GM23338 (cell line): ENCODE measurements at regions not wholly inside any gene's neighbourhood (a gene's known extent, or its start where the extent isn't known, plus 50 kb on each side); places are given as distances from the start of the nearest gene placed in this dataset.
"Not testable (repeated sequence)": the region's sequence is repeated elsewhere in the genome, so short reads cannot be mapped to it uniquely, and the experiment has no call there.

ENCODE experiments used
- ATAC-seq: fragments of 200-7000 bp; cut with Tn5 transposase; 3 replicates; pipeline ENCODE4 v1.9.1; 2020
- DNase-seq: peaks from one replicate; pipeline ENCODE4 v3.0.0-alpha.2; 2015; ENCODE audit warnings: low spot score
- H2AFZ ChIP-seq: fragments of 200-600 bp; sonication (generic); 2 replicates; pipeline ENCODE4 v1.8.0; 2016; ENCODE audit warnings: antibody characterized with exemption, mild to moderate bottlenecking, moderate library complexity
- H3F3A ChIP-seq: fragments of 200-600 bp; sonication (generic); replicated peaks from 2 replicates; pipeline ENCODE4 v1.8.0; 2017; ENCODE audit warnings: antibody characterized with exemption, mixed run types, low read depth
- H3K27ac ChIP-seq: fragments of 200-600 bp; sonication (generic); 2 replicates; pipeline ENCODE4 v1.6.1; 2016; ENCODE audit warnings: low read depth
- H3K27me3 ChIP-seq: fragments of 200-600 bp; sonication (generic); 2 replicates; pipeline ENCODE4 v1.8.0; 2016; ENCODE audit warnings: mild to moderate bottlenecking, mixed run types, moderate library complexity; ENCODE audit not compliant: insufficient read depth
- H3K36me3 ChIP-seq: fragments of 200-600 bp; sonication (generic); 2 replicates; pipeline ENCODE4 v1.8.0; 2016; ENCODE audit warnings: mild to moderate bottlenecking; ENCODE audit not compliant: insufficient read depth
- H3K4me1 ChIP-seq: fragments of 200-600 bp; sonication (generic); 2 replicates; pipeline ENCODE4 v1.8.0; 2016; ENCODE audit warnings: mild to moderate bottlenecking, moderate library complexity; ENCODE audit not compliant: insufficient read depth
- H3K4me2 ChIP-seq: fragments of 200-600 bp; sonication (generic); 2 replicates; pipeline ENCODE4 v1.7.1; 2017; ENCODE audit warnings: mixed run types
- H3K4me3 ChIP-seq: fragments of 200-600 bp; sonication (generic); 2 replicates; pipeline ENCODE4 v1.6.1; 2016; ENCODE audit warnings: mixed run types
- H3K79me2 ChIP-seq: fragments of 200-600 bp; sonication (generic); replicated peaks from 2 replicates; pipeline ENCODE4 v1.8.0; 2017; ENCODE audit warnings: mild to moderate bottlenecking; ENCODE audit not compliant: insufficient read depth
- H3K9me2 ChIP-seq: fragments of 200-600 bp; sonication (generic); 2 replicates; pipeline ENCODE4 v1.8.0; 2017; ENCODE audit not compliant: insufficient read depth
- H4K20me1 ChIP-seq: fragments of 200-600 bp; sonication (generic); replicated peaks from 2 replicates; pipeline ENCODE4 v1.8.0; 2017; ENCODE audit warnings: mild to moderate bottlenecking; ENCODE audit not compliant: insufficient read depth
- H3K27ac Mint-ChIP-seq: 2 replicates; pipeline ENCODE4 v1.8.0; 2020; ENCODE audit warnings: inconsistent platforms, mild to moderate bottlenecking, moderate library complexity, mixed read lengths
- H3K27me3 Mint-ChIP-seq: 3 replicates; pipeline ENCODE4 v1.8.0; 2022; ENCODE audit warnings: low read depth, mild to moderate bottlenecking, moderate library complexity, mixed read lengths, inconsistent platforms; ENCODE audit not compliant: insufficient read depth, poor library complexity
- H3K36me3 Mint-ChIP-seq: 3 replicates; pipeline ENCODE4 v1.8.0; 2021; ENCODE audit warnings: low read depth, mild to moderate bottlenecking, inconsistent platforms, moderate library complexity, mixed read lengths
- H3K4me1 Mint-ChIP-seq: 3 replicates; pipeline ENCODE4 v1.8.0; 2020; ENCODE audit warnings: mild to moderate bottlenecking, inconsistent platforms, mixed read lengths
- H3K4me3 Mint-ChIP-seq: 3 replicates; pipeline ENCODE4 v1.8.0; 2021; ENCODE audit warnings: moderate library complexity, mild to moderate bottlenecking, inconsistent platforms, mixed read lengths
- H3K9me3 Mint-ChIP-seq: 3 replicates; pipeline ENCODE4 v1.8.0; 2020; ENCODE audit warnings: moderate library complexity, mild to moderate bottlenecking, inconsistent platforms, mixed read lengths

DNA sequence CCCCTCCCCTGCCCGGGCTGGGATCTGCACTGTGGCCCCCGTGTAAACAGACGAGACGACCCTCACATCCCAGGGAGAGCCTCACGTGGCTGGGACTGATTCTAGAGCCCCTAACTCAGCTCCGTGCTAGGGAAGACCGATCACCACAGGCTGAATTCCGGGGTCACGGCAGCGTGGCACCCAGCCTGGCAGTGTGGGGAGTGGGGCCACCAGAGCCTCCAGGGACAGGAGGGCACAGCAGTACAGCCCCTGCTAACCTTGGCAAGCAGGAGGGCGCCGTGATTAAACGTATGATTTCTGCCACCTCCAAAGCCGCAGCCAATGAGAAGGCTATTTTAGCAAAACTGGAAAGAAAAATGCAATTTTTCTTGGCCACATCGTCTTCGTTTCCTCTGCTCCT lies 188.3 kb downstream of the NPIPB11 start:
- H3K79me2 ChIP-seq, H3K27me3 ChIP-seq, H3K9me2 ChIP-seq, H4K20me1 ChIP-seq, H3K36me3 Mint-ChIP-seq, H3K4me1 ChIP-seq, H2AFZ ChIP-seq, H3K4me2 ChIP-seq, H3K4me3 Mint-ChIP-seq, H3K36me3 ChIP-seq, H3K27ac ChIP-seq, H3K4me1 Mint-ChIP-seq, H3F3A ChIP-seq, H3K4me3 ChIP-seq, DNase-seq, H3K27me3 Mint-ChIP-seq, H3K27ac Mint-ChIP-seq, ATAC-seq: not testable (repeated sequence)
- peaks cover 15% of the 10 kb centered on the region for H3K9me3 Mint-ChIP-seq

DNA sequence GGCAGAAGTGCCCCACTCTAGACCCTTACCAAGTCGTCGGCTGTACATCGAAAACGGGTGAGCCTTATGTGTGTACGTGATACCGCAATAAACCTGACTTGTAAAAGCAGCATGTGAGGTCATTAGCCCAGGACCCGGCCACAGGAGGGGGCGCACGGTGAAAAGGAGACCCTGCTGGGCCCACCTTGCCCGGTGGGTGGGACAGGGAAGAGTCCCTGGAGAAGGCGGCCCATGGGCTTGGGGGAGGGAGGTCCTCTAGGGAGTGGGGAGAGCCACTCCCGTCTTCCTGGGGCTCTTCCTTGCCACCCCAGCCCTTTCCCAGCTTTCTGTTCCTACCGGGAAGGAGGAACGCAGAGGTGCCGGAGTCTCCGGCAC lies 188.8 kb downstream of the NPIPB11 start:
- H3K9me3 Mint-ChIP-seq: peaks cover 12% of the 10 kb centered on the region
- not testable (repeated sequence) for H3K27ac Mint-ChIP-seq, H3K27me3 Mint-ChIP-seq, H3K4me3 Mint-ChIP-seq, H3K27ac ChIP-seq, H3K36me3 ChIP-seq, H3K4me1 Mint-ChIP-seq, H3K4me2 ChIP-seq, H3K4me1 ChIP-seq, H4K20me1 ChIP-seq, H2AFZ ChIP-seq, H3F3A ChIP-seq, ATAC-seq, H3K27me3 ChIP-seq, H3K79me2 ChIP-seq, H3K4me3 ChIP-seq, H3K36me3 Mint-ChIP-seq, H3K9me2 ChIP-seq, DNase-seq

DNA sequence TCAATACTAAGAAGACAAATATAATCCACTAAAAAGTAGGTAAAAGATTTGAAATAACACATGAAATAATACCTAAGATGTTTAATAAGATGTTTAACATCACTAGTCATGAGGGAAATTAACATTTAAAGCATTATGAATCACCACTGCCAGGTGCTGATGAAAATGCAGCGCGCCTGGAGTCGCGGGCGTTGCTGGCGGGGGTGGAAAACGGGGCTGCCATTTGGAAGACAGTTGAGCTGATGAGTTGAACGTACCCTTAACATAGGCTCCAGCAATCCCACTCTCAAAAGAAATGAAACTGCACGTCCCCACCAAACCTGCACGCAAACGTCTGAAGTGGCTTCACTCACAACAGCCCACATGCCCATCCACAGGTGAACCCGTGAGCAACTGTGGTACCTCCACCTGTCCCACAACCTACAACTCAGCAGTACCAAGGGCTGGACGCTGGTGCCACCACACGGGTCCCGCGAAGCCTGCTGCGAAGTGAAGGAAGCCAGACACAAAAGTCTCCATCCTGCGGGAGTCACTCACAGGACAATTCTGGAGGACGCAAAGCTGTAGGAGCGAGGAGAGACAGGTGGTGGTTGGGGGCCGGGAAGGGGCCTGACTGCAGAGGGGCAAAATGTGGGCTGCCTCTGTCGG lies 189.3 kb downstream of the NPIPB11 start:
- H3K9me2 ChIP-seq, H3K36me3 Mint-ChIP-seq, H3K27me3 Mint-ChIP-seq, H4K20me1 ChIP-seq, H3K27me3 ChIP-seq, H3K4me1 ChIP-seq, H2AFZ ChIP-seq, H3K4me3 ChIP-seq, DNase-seq, ATAC-seq, H3K27ac Mint-ChIP-seq, H3K27ac ChIP-seq, H3F3A ChIP-seq, H3K36me3 ChIP-seq, H3K4me1 Mint-ChIP-seq, H3K4me2 ChIP-seq, H3K79me2 ChIP-seq, H3K4me3 Mint-ChIP-seq: not testable (repeated sequence)
- H3K9me3 Mint-ChIP-seq: peaks cover 10% of the 10 kb centered on the region

DNA sequence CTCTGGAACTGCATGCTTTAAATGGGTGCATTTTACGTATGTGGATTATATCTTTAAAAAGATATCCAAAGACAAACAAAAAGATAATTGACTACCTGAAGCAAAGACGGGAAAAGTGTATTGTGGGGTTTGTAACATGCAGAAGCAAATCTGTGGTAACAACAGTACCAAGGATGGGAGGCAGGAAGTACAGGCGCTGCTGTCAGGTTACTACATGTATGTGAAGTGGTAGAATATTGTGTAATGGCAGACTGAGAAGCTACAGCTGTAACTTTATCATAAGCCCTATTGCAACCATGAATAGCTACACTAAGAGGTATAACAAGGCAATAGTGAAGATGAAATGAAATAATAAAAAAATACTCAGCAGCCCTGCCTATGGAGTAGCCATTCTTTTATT lies 192.7 kb downstream of the NPIPB11 start:
- H3K4me1 Mint-ChIP-seq, H3K36me3 ChIP-seq, H3F3A ChIP-seq, H4K20me1 ChIP-seq, H3K27ac ChIP-seq, H3K4me3 ChIP-seq, H3K27me3 ChIP-seq, H3K79me2 ChIP-seq, H3K9me2 ChIP-seq, H3K9me3 Mint-ChIP-seq, H3K4me2 ChIP-seq, ATAC-seq, H3K36me3 Mint-ChIP-seq, H3K27ac Mint-ChIP-seq, H3K4me3 Mint-ChIP-seq, DNase-seq, H3K27me3 Mint-ChIP-seq, H3K4me1 ChIP-seq, H2AFZ ChIP-seq: not testable (repeated sequence)

DNA sequence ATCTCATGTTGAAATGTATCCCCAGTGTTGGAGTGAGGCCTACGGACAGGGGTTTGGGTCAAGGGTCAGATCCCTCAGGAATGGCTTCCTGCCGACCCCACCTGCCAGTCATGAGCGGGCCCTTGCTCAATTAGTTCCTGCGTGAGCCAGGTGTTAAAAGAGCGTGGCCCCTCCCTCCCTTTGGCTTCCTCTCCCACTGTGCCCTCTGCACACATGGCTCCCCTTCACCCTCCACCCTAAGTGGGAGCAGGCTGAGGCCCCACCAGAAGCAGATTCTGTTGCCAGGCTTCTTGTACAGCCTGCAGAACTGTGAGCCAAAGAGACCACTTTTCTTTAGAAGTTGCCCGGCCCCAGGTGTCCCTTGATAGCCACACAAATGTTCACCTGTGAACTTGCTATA lies 193.3 kb downstream of the NPIPB11 start:
- not testable (repeated sequence) for H3K27me3 ChIP-seq, H2AFZ ChIP-seq, H3K4me3 Mint-ChIP-seq, H4K20me1 ChIP-seq, H3K4me1 ChIP-seq, H3K27me3 Mint-ChIP-seq, ATAC-seq, DNase-seq, H3K36me3 Mint-ChIP-seq, H3K4me1 Mint-ChIP-seq, H3K9me2 ChIP-seq, H3K36me3 ChIP-seq, H3K27ac Mint-ChIP-seq, H3K4me2 ChIP-seq, H3K79me2 ChIP-seq, H3F3A ChIP-seq, H3K27ac ChIP-seq, H3K9me3 Mint-ChIP-seq, H3K4me3 ChIP-seq

DNA sequence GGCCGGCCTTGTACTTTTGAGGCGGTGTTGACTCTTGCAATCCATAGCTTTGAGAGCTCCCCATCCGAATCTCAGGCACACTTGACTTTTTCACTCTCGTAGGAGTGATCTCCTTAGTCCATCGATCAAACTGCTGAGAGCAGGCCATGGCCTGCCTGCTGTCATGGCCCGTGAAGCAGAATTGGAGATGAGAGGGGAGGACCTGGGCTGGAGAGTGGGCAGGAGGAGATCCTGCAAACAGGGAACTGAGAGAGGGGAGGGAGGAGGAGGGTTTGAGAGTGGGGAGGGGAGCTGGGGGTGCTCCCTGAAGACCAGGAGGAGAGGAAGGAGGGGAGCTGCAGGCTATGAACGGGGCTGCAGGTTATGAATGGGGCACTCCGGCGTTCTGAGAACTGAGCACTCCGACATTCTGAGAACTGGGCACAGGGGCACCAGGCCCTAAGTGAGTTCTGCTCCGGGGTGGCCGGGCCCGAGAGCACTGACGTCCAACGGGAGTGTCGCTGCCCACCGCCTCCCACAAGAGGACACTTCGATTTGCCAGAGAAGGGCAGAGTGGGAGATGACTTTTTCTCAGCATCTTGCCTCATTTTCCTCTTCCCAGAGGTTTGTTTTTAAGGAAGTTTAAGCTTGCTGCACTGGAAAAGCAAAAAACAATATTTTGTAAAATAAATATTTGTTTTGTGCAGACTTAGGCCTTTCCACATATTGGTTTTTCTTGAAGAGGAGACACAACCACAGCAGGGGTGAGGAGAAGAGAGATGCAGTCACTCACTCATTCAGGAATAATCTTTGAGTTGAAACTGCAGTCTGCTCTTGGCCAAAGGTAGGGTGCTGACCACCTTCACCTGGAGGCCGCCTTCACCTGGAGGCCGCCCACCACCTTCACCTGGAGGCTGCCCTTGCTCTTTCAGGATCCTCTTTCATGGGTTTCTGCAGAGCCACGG lies 194.2 kb downstream of the NPIPB11 start:
- H3K9me2 ChIP-seq, H3K9me3 Mint-ChIP-seq, H3K4me3 Mint-ChIP-seq, DNase-seq, H3K27me3 Mint-ChIP-seq, ATAC-seq, H3K27ac Mint-ChIP-seq, H3K27me3 ChIP-seq, H2AFZ ChIP-seq, H3K36me3 ChIP-seq, H3K4me1 Mint-ChIP-seq, H3K27ac ChIP-seq, H3F3A ChIP-seq, H4K20me1 ChIP-seq, H3K36me3 Mint-ChIP-seq, H3K4me3 ChIP-seq, H3K4me2 ChIP-seq, H3K4me1 ChIP-seq, H3K79me2 ChIP-seq: not testable (repeated sequence)
